ENCODE measurements at regions not wholly inside any gene's neighbourhood (a gene's known extent, or its start where the extent isn't known, plus 50 kb on each side); places are given as distances from the start of the nearest gene placed in this dataset.
"Not testable (repeated sequence)": the region's sequence is repeated elsewhere in the genome, so short reads cannot be mapped to it uniquely, and the experiment has no call there.

DNA sequence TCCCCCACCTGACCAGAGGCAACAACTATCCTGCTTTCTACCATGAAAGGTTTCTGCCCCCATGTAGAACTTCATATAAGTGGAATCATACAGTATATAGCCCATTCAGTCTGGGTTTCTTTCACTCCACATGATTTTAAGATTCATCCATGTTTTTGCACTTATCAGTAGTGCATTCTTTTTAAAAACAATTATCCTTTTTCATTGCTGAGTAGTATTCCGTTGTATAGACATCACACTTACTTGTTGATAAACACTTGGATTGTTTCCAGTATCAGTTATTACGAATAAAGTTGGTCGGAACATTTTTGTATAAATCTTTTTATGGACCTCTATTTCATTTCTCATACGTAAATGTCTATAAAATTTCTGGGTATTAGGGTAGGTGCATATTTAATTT lies 68.7 kb downstream of the CYCS start:
- ATAC-seq (ENCODE audit: low read depth in 2 of 2) (no peak), DNase-seq (no peak)
- H3K4me3 Mint-ChIP-seq, result no peak overlapping the region
- no peaks in the 10 kb centered on the region for H3K36me3 Mint-ChIP-seq
- Histone ChIP-seq H3K36me3 (ENCODE audit: control insufficient read depth, insufficient read depth, low read length) (no peaks in the 10 kb centered on the region), H3K4me3 (ENCODE audit: low read depth, low read length) (no peak overlapping the region), H3K27ac (ENCODE audit: insufficient read depth, low read length, poor library complexity, severe bottlenecking) (no peak overlapping the region), H3K9me3 (ENCODE audit: control insufficient read depth in 2 of 2, low read length in 2 of 2) (peaks cover 0 to 2% of the 10 kb centered on the region in 2 experiments), H3K27me3 (ENCODE audit: control insufficient read depth, insufficient read depth, low read length) (peaks cover 7% of the 10 kb centered on the region), H3K4me1 (ENCODE audit: control insufficient read depth, insufficient read depth, low read length, poor library complexity, severe bottlenecking) (no peaks in the 10 kb centered on the region)
- H3K27ac Mint-ChIP-seq, result no peak overlapping the region
- peaks cover 36% of the 10 kb centered on the region for H3K27me3 Mint-ChIP-seq
- peaks cover 0 to 2% (median 0%) of the 10 kb centered on the region in 7 donors for H3K9me3 Mint-ChIP-seq
- no peaks in the 10 kb centered on the region for H3K4me1 Mint-ChIP-seq

DNA sequence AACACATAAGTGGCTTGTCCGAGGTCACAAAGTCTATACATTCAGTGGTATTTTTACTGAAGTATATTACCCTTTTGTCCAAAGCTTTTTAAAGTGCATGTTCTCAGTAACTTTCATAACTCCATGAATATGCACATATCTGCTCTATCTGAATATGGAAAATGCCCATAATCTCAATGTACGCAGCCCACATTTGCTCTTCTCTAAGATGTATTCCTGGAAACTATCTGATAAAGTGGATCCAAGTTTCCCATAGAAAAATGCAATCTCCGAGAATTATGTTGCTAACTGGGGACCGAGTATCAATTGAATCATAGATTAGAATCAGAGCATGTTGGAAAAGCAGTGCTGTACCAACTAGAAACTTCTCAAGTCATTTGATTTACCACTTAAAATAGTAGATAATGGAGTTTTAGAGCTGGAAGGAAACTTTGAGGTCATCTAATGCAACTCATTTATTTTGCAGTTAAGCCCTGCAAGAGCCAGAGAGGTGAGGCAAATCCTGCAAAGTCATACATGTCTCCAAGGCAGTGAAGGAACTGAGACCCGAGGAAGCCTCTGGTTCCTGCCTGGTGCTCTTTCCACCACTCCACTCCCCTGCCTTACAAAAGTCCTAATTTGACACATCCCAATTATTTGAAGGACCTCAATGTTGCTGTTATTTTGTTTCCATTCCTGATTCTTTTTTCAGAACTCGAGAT lies 69.4 kb downstream of the CYCS start:
- Mint-ChIP-seq H3K27ac (no peak overlapping the region), H3K36me3 (no peaks in the 10 kb centered on the region), H3K4me3 (no peak overlapping the region), H3K9me3 (peaks cover 0 to 2% (median 0%) of the 10 kb centered on the region in 7 donors), H3K27me3 (peaks cover 36% of the 10 kb centered on the region), H3K4me1 (no peaks in the 10 kb centered on the region)
- ATAC-seq (ENCODE audit: low read depth in 2 of 2) (no peak), DNase-seq (no peak)
- Histone ChIP-seq H3K9me3 (ENCODE audit: control insufficient read depth in 2 of 2, low read length in 2 of 2) (peaks cover 0 to 2% of the 10 kb centered on the region in 2 experiments), H3K36me3 (ENCODE audit: control insufficient read depth, insufficient read depth, low read length) (no peaks in the 10 kb centered on the region), H3K4me1 (ENCODE audit: control insufficient read depth, insufficient read depth, low read length, poor library complexity, severe bottlenecking) (no peaks in the 10 kb centered on the region), H3K27me3 (ENCODE audit: control insufficient read depth, insufficient read depth, low read length) (peaks cover 7% of the 10 kb centered on the region), H3K27ac (ENCODE audit: insufficient read depth, low read length, poor library complexity, severe bottlenecking) (no peak overlapping the region), H3K4me3 (ENCODE audit: low read depth, low read length) (no peak overlapping the region)

DNA sequence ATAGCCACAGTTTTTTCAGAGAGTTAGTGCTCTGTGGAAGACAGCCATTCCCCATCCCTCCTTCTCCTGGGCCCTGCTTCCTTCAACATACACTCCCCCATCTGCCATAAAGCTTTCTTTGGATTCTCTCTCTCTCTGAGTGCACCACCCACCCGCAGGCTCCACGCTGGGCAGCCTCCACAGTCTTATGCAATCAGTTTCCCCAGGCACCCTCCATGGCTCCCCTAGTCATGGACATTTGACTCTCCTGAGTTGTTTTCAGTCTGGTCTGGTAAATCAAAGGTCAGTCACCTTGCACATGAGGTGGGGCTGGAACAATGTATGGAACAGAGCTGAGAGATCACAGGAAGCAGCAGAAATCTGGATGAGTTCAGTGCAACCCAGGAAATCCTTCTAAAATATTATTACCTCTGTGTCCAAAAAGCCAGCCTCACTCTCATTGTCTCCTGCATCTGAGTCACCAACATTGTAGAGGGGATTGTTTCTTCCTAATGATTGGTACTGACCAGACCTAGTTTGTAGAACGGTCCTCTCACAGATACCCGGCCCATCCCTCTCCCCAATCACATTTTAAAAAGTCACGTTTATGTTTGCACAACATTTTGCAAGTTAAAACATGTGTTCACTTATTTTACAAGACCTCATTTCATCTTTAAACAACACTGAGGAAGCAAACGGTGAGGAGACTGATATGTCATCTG lies 70.1 kb downstream of the CYCS start:
- peaks cover 0 to 2% (median 0%) of the 10 kb centered on the region in 7 donors for H3K9me3 Mint-ChIP-seq

DNA sequence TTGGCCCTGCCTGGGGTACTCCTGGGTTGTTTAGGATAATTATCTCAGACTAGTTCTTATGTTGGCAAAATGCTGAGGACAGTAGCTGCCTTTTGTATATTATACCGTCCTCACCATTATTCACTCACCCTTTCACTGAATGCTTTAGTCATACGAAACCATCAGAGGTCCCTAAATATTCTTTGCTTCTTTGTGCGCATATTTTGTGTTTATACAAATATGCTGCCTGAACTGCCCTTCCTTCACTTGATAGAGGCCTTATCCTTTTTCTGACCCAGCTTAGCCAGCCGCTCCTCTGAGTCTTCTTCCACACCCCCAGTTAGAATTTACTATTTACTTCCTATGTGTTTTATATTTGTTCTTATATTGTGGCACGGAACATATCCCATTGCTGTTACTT lies 70.2 kb upstream of the OSBPL3 start:
- peaks cover 15% of the 10 kb centered on the region for H3K27me3 Mint-ChIP-seq
- ATAC-seq (ENCODE audit: low read depth in 2 of 2) (no peak), DNase-seq (no peak)
- no peaks in the 10 kb centered on the region for H3K4me1 Mint-ChIP-seq
- Histone ChIP-seq H3K9me3 (ENCODE audit: control insufficient read depth in 2 of 2, low read length in 2 of 2) (no peaks in the 10 kb centered on the region), H3K27ac (ENCODE audit: insufficient read depth, low read length, poor library complexity, severe bottlenecking) (no peak overlapping the region), H3K27me3 (ENCODE audit: control insufficient read depth, insufficient read depth, low read length) (peaks cover 7% of the 10 kb centered on the region), H3K4me1 (ENCODE audit: control insufficient read depth, insufficient read depth, low read length, poor library complexity, severe bottlenecking) (no peaks in the 10 kb centered on the region), H3K4me3 (ENCODE audit: low read depth, low read length) (no peak overlapping the region), H3K36me3 (ENCODE audit: control insufficient read depth, insufficient read depth, low read length) (no peaks in the 10 kb centered on the region)
- H3K4me3 Mint-ChIP-seq, result no peak overlapping the region
- peaks cover 0 to 2% (median 0%) of the 10 kb centered on the region in 7 donors for H3K9me3 Mint-ChIP-seq
- H3K27ac Mint-ChIP-seq, result no peak overlapping the region
- H3K36me3 Mint-ChIP-seq, result no peaks in the 10 kb centered on the region

More for the DNA sequence above, 70.1 kb downstream of the CYCS start:
- no peak overlapping the region for H3K4me3 Mint-ChIP-seq
- Histone ChIP-seq H3K4me1 (ENCODE audit: control insufficient read depth, insufficient read depth, low read length, poor library complexity, severe bottlenecking) (no peaks in the 10 kb centered on the region), H3K27me3 (ENCODE audit: control insufficient read depth, insufficient read depth, low read length) (peaks cover 7% of the 10 kb centered on the region), H3K4me3 (ENCODE audit: low read depth, low read length) (no peak overlapping the region), H3K9me3 (ENCODE audit: control insufficient read depth in 2 of 2, low read length in 2 of 2) (peaks cover 0 to 2% of the 10 kb centered on the region in 2 experiments), H3K27ac (ENCODE audit: insufficient read depth, low read length, poor library complexity, severe bottlenecking) (no peak overlapping the region), H3K36me3 (ENCODE audit: control insufficient read depth, insufficient read depth, low read length) (no peaks in the 10 kb centered on the region)
- DNase-seq (no peak), ATAC-seq (ENCODE audit: low read depth in 2 of 2) (no peak)
- H3K27ac Mint-ChIP-seq, result no peak overlapping the region
- no peaks in the 10 kb centered on the region for H3K4me1 Mint-ChIP-seq
- no peaks in the 10 kb centered on the region for H3K36me3 Mint-ChIP-seq
- H3K27me3 Mint-ChIP-seq, result peaks cover 36% of the 10 kb centered on the region

DNA sequence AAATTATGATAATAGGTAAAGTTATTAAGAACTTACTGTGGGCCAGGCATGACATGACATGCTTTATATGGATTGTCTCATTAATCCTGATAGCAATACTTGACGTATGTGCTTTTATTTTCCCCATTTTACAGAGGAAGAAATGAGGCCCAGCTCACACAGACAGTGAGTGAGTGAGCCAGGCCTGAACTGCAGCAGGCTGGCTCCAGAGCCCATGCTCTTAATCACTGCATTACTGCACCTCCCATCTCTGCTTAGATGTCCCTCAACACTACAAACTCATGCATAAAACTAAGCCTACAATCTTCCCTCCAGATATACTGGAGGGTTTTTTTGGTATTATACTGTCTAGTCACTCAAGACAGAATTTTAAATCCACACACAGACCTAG lies 68.5 kb upstream of the OSBPL3 start:
- peaks cover 7% of the 10 kb centered on the region for H3K27me3 Mint-ChIP-seq
- no peak overlapping the region for H3K4me3 Mint-ChIP-seq
- Histone ChIP-seq H3K4me3 (ENCODE audit: low read depth, low read length) (no peak overlapping the region), H3K36me3 (ENCODE audit: control insufficient read depth, insufficient read depth, low read length) (no peaks in the 10 kb centered on the region), H3K4me1 (ENCODE audit: control insufficient read depth, insufficient read depth, low read length, poor library complexity, severe bottlenecking) (no peaks in the 10 kb centered on the region), H3K27me3 (ENCODE audit: control insufficient read depth, insufficient read depth, low read length) (peaks cover 4% of the 10 kb centered on the region), H3K27ac (ENCODE audit: insufficient read depth, low read length, poor library complexity, severe bottlenecking) (no peak overlapping the region), H3K9me3 (ENCODE audit: control insufficient read depth in 2 of 2, low read length in 2 of 2) (no peaks in the 10 kb centered on the region)
- H3K36me3 Mint-ChIP-seq, result no peaks in the 10 kb centered on the region
- peaks cover 0 to 2% (median 0%) of the 10 kb centered on the region in 7 donors for H3K9me3 Mint-ChIP-seq
- H3K27ac Mint-ChIP-seq, result no peak overlapping the region
- H3K4me1 Mint-ChIP-seq, result no peaks in the 10 kb centered on the region
- DNase-seq (no peak), ATAC-seq (ENCODE audit: low read depth in 2 of 2) (no peak)

DNA sequence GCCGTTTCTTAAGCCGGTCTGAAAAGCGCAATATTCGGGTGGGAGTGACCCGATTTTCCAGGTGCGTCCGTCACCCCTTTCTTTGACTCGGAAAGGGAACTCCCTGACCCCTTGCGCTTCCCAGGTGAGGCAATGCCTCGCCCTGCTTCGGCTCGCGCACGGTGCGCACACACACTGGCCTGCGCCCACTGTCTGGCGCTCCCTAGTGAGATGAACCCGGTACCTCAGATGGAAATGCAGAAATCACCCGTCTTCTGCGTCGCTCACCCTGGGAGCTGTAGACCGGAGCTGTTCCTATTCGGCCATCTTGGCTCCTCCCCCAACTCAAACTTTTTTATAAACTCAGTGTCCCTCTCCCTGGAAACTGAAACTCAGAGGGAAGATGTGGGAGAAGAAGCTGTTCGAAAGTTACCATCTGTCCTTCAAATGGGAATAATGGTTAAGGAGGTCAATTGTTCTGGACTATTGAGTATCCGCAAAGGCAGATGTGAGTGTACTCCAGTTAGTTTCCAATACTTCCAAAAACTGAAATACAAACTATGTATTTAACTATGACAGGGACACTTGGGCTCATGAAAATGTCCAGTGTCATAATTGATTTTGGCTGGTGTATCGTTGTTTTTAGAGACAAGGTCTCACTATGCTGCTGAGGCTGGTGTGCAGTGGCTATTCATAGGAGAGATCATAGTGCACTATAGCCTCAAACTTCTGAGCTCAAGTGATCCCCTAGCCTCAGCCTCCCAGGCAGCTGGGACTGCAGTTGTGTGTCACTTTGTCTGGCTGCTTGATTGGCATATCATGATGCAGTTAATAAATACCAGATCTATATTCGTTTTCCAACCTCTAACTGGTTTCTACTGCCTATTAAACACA lies 67.8 kb upstream of the OSBPL3 start:
- H3K4me1 Mint-ChIP-seq; ATAC-seq (ENCODE audit: low read depth in 2 of 2); DNase-seq; H3K27me3 ChIP-seq (ENCODE audit: control insufficient read depth, insufficient read depth, low read length); H3K4me3 Mint-ChIP-seq; H3K27ac Mint-ChIP-seq; H3K27me3 Mint-ChIP-seq; H3K27ac ChIP-seq (ENCODE audit: insufficient read depth, low read length, poor library complexity, severe bottlenecking); H3K9me3 Mint-ChIP-seq; H3K4me3 ChIP-seq (ENCODE audit: low read depth, low read length); H3K9me3 ChIP-seq (ENCODE audit: control insufficient read depth in 2 of 2, low read length in 2 of 2); H3K36me3 Mint-ChIP-seq; H3K36me3 ChIP-seq (ENCODE audit: control insufficient read depth, insufficient read depth, low read length); H3K4me1 ChIP-seq (ENCODE audit: control insufficient read depth, insufficient read depth, low read length, poor library complexity, severe bottlenecking): not testable (repeated sequence)

DNA sequence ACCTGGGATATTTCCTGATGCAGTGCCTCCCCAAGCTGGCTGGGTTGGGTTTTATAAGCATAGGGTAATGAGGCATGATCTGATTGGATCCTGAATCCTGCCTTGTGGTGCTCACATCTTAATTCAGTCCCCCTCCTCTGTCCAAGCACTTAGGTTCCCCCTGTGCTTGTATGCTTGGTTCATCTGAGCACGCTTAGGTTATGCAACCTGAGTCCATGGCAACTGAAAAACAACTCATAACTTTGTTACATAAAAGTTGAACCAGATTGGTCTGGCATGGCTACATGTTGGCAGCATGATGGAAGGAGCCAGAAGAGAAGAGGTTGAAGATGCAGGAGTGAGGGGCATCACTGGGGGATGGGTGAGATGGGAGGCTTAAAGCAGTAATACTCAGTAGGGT lies 57.3 kb upstream of the OSBPL3 start:
- Mint-ChIP-seq H3K9me3 (peaks cover 0 to 9% (median 3%) of the 10 kb centered on the region in 7 donors), H3K36me3 (no peaks in the 10 kb centered on the region), H3K4me1 (peaks cover 0 to 3% (median 0%) of the 10 kb centered on the region in 4 donors), H3K27ac (peak overlapping the region in 1 of 3 donors; percentile 27), H3K4me3 (no peak overlapping the region), H3K27me3 (peaks cover 9% of the 10 kb centered on the region)
- Histone ChIP-seq H3K36me3 (ENCODE audit: control insufficient read depth, insufficient read depth, low read length) (no peaks in the 10 kb centered on the region), H3K27me3 (ENCODE audit: control insufficient read depth, insufficient read depth, low read length) (peaks cover 1% of the 10 kb centered on the region), H3K27ac (ENCODE audit: insufficient read depth, low read length, poor library complexity, severe bottlenecking) (no peak overlapping the region), H3K4me3 (ENCODE audit: low read depth, low read length) (no peak overlapping the region), H3K4me1 (ENCODE audit: control insufficient read depth, insufficient read depth, low read length, poor library complexity, severe bottlenecking) (no peaks in the 10 kb centered on the region), H3K9me3 (ENCODE audit: control insufficient read depth in 2 of 2, low read length in 2 of 2) (no peaks in the 10 kb centered on the region)
- ATAC-seq (ENCODE audit: low read depth in 2 of 2) (no peak), DNase-seq (no peak)

Data from CD4-positive, CD25-positive, alpha-beta regulatory T cell (primary cell).